ENCODE measurements at regions not wholly inside any gene's neighbourhood (a gene's known extent, or its start where the extent isn't known, plus 50 kb on each side); places are given as distances from the start of the nearest gene placed in this dataset.
A peak's percentile ranks its signal among the peaks of the same experiment; 100 is the strongest.
"Not testable (repeated sequence)": the region's sequence is repeated elsewhere in the genome, so short reads cannot be mapped to it uniquely, and the experiment has no call there.

DNA sequence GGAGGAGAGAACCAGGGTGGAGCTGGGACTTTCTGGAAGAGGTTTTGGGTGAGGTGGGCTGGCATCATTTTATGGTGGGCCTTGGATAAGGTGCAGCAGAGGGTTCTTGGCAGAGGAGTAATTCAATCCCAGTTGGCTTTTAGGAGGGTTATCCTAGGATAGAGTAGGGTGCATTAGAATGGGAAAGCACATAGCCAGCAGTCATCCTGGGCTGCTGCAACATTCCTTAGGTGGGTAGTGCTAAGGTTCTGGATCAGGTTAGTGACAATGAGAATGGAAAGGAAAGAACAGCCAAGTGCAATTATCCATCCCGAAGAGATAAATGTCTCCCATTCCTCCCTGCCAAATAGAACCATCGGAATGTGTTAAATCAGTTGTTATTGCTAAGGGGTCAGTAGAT lies 157.3 kb upstream of the SPRED2 start:
- DNase-seq, result no peak

DNA sequence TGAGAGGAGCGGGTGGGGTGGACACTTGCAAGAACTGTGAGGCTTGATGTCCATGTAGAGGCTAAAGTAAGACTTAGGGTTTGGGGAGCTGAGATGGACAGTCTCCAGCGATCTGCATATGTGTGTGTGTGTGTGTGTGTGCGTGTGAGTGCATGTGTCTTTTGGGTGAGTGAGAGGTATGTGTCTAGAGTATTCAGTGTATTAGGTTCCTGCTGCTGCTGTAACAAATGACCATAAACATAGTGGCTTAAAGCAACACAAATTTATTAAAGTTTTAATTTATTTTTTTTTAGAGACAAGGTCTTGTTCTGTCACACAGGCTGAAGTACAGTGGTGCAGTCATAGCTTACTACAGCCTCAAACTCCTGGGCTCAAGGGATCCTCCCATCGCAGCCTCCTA lies 155.4 kb upstream of the SPRED2 start:
- DNase-seq, result no peak

DNA sequence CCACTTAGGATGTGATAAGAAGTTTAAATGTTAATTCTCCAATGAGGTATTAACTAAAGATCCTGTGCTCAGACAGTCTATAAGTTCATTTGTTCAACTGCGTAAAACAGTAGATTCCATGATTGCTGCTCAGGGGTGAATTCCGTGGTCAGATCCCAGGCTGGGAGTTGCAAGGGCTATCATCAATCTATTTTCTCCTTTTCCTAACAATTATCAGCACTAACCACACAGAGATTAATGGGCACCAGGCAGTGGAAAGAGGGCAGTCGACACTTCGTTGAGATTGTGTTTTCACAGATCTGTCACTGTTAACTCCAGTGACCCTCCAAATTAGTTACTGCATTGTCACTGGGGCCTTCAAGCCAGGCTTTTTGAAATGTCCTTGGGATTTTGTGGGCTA lies 154.1 kb upstream of the SPRED2 start:
- DNase-seq, result no peak

DNA sequence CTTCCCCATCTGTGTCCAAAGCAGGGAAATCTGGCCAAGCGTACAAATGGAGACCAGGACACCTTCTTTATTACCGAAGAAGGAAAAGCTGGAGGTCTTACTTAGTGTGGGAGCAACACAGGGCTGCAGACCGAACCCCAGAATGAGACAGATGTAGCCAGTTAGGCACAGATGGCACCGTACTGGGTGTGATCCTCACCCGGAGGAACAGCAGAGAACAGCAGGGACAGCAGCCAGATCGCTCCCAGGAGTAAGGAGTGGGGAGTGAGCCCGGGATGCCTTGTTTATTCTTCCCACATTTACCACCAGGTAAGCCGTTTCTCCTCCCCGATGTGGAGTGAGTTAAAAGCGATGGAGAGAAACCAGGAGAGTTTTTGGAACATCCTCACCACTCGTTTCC lies 150.7 kb upstream of the SPRED2 start:
- DNase-seq, result no peak

DNA sequence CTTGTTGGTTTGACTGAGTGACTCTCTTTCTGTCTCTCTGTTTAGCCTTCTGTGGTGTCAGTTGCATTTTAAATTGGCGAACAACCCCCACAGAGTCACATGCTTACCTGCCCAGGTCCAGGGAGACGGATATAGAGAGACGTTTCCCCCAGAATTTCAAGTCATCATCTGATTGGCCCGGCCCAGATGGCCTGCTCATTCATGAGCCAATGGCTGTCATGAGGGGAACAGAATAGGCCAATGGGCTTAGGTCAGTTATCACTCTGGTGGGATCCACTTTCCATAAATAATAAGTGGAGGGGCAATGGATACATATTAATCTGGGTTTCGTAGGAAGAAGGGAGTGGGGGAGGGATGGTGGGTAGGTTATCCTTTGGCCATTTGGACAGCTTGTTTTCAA lies 150.0 kb upstream of the SPRED2 start:
- DNase-seq, result no peak

DNA sequence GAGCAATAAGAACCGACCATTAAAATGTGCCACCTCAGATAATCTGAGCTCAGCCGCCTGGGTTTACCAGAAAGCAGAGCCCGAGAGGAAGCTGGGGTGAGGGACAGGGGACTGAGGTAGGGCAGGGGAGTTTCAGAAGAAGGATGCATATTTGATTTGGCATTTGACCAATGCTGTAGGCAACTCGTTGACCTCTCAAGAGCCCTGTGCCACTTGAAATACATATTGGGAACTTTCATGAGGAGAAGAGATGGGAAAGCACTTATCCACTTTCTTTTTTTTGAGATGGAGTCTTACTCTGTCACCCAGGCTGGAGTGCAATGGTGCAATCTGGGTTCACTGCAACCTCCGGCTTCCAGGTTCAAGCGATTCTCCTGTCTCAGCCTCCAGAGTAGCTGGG lies 148.4 kb upstream of the SPRED2 start:
- no peak for DNase-seq

DNA sequence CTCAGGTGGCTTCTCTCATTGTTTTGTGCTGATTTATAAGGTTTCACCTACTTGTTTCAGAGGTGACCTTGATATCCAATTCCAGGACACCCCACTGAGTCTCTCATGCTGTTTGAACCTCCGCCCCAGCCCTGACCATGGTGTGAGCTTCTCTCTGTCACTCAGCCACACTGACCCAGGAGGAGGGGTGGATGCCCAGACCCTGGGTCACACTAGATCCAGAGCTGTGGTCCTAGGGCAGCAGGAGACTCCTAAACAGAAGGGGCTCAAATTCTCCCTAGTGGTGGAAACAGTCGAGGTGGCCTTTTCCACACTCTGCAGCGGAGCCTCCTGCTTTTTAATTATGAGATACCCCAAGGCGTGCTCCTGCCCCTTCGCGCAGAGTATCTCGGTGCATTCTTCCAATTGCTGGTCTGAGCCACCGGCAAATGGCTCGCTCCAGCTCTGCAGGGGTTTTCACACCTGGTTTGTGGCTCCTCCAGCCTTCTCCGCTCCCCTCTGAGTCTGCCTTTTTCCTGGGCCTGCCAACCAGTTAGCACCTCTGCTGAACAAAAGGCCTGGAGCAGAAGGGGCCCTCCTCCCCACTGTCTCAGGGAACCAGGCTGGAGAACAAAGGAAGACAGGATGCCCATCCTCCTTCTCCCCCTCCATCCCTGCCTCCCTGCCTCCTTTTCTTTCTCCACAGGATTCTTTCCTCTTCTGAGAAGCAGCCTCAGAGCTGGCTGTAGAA lies 147.3 kb upstream of the SPRED2 start:
- no peak for DNase-seq

DNA sequence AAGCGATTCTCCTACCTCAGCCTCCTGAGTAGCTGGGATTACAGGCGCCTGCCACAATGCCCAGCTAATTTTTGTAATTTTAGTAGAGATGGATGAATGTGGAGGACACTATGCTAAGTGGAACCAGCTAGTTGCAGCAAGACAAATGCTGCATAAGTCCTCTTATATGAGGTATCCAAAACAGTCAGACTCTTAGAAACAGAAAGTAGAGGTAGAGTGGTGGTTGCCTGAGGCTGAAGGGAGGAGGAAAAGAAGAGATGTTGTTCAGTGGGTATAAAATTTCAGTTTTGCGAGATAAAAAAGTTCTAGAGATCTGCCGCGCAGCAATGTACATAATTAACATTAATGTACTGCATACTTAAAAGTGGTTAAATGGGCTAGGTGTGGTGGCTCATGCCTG lies 145.3 kb upstream of the SPRED2 start:
- no peak for DNase-seq

DNA sequence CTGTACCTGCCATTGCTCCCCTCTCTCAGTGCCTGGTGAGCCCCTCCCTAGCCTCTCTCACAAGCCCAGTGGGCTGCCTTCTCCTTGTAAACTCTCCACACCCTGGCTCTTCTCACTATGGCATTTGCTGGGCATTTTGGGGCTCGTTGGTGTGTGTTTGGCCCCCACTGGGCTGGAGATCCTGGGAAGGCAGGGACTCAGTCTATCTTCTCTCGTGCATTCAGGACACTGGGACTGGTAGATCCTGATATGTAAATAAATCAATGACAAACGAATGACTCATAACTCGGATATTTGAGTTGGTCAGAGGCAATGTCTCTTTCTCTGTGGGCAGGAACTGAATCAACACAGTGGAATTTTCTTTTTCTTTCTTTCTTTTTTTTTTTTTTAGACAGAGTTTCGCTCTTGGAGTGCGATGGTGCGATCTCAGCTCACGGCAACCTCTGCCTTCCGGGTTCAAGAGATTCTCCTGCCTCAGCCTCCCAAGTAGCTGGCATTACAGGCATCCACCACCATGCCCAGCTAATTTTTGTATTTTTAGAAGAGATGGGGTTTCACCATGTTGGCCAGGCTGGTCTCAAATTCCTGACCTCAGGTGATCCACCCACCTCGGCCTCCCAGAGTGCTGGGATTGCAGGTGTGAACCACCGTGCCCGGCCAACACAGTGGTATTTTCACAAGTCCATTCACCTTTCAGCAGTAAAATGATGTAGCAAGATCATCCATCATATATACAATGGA lies 144.6 kb upstream of the SPRED2 start:
- no peak for DNase-seq

DNA sequence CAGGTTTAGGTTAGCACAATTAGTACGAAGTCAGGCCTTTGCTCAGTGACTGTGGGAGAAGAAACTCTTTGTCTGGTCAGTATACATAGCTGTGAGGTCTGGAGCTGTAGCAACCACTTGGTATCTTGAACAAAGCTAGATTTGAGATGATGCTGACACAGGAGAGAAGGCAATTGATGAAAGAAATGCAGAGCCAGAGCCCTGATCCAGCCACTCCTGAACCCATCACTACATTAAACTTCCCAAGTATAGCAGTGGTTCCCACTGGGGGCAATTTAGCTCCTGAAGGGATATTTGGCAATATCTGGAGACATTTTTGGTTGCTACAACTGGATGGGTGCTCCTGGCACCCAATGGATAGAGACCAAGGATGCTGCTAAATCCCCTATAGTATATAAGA lies 143.9 kb upstream of the SPRED2 start:
- DNase-seq, result no peak

DNA sequence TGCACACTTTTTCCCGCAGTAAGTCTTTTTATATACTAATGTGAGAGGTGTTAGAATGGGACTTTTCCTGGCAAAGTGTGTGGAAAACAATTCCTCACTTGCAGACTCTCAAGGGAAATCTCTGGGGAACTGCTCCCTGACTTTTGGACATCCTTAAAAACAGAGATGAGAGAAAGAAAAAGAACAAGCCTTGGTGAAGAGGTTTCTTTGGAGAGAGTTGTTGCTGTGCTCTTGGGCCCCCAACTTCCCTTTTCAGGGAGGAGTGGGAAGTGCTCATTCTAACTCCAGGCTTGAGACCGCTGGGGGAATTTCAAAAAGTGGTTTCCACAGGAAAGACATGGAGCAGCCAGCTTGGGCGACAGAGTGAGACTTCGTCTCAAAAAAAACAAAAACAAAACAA lies 142.6 kb upstream of the SPRED2 start:
- no peak for DNase-seq

DNA sequence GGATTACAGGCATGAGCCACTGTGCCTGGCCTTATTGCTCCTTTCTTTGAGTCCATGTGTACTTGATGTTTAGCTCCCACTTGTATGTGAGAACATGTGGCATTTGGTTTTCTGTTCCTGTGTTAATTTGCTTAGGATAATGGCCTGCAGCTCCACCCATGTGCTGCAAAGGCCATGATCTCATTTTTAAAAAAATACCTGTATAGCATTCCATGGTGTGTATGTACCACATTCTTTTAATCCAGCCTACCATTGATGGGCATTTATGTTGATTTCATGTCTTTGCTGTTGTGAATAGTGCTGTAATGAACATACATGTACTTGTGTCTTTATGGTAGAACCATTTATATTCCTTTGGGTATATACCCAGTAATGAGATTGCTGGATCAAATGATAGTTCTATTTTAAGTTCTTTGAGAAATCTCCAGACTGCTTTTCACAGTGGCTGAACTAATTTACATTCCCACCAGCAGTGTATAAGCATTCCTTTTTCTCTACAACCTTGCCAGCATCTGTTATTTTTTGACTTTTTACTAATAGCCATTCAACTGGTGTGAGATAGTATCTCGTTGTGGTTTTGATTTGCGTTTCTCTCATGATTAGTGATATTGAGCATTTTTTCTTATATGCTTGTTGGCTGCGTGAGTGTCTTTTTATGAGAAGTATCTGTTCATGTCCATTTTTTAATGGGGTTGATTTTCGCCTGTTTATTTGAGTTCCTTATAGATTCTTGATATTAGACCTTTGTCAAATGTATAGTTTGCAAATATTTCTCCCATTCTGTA lies 136.4 kb upstream of the SPRED2 start:
- not testable (repeated sequence) for DNase-seq

DNA sequence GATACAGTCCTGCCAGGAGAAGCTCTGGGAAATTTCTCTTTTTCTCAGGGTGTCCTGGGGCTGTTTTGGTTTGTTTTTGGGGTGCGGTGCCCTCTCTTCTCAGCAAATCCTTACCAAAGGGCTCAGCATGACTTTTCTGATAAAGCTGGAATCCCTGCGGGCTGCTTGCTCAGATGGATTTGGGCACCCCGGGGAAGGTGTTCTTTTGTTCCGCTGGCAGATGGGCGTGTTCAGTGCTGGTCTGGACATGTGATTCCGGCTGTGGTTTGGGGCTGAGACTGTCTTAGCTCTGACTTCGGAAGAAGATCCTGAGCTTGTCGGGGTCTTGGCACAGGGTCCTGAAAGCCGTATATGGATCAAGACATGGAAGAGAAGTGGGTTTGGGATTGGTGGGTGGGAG lies 134.2 kb upstream of the SPRED2 start:
- no peak for DNase-seq

DNA sequence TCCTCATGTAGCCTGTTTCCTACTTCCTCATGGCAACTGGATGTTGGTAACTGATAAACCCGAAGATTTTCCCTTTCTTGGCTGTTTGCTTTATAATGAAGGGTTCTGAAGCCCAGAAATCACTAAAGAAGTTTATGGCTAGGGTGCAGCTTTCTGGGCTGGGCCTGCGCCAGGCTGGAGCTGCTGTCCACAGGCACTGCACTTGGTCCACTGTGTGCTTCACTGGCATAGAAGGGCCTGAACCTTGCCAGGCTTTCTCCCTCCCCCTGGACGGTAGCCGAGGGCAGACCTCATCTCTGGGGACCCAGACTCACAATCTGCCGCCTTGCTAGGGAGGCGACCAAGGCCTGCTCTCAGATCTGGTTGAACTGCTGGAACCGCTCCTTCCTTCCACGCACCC lies 133.3 kb upstream of the SPRED2 start:
- DNase-seq, result no peak

DNA sequence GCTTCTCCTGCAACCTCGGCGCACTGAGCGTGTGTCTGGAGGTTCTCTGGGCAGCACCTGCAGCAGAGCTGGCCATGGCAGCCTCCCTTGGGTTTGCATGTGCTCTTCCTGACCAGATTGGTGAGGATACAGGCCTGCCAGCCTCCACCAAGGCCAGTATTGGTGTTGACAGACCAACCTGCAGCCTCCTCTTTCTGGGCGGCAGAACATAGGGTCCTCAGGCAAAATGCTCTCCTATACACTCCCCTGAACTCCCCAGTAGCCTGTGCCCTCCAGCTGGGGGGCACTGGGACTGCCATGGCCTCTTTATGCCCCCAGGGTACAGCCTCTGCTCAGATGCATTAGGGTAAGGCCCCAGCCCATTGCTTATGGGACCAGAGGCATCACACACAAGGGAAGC lies 131.9 kb upstream of the SPRED2 start:
- DNase-seq, result no peak

DNA sequence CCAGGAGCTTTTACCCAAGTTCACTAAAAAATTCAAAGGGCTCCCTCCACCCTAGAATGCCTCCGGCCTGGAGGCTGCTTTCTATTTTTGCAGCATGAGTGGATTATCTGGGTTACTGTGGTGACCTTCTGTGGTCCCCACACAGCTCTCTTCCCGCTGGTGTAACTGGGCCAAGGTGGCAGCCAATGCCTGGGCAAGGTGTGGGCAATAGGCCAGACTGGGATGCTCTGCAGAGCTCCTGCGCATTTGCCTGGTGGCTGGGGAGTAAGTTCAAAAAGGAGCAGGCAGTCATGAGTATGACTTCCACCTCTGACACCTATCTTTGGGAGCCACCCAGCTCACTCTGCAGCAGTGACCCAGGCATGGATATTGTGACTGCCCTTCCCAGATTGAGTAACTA lies 130.5 kb upstream of the SPRED2 start:
- no peak for DNase-seq

DNA sequence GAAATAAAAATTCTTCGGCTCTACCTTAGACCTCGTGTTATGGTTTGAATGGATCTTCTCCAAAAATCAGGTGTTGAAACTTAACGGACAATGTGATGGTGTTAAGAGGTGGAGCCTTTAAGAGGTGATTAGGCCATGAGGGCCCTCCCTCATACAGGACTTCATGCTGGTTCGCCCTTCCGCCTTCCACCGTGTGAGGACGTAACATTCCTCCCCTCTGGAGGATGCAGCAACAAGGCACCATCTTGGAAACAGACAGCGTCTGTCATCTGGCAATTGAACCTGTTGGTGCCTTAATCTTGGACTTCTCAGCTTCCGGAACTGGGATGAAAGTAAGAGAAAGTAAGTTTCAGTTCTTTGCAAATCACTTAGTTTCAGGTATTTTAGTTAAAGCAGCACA lies 126.3 kb upstream of the SPRED2 start:
- no peak for DNase-seq

DNA sequence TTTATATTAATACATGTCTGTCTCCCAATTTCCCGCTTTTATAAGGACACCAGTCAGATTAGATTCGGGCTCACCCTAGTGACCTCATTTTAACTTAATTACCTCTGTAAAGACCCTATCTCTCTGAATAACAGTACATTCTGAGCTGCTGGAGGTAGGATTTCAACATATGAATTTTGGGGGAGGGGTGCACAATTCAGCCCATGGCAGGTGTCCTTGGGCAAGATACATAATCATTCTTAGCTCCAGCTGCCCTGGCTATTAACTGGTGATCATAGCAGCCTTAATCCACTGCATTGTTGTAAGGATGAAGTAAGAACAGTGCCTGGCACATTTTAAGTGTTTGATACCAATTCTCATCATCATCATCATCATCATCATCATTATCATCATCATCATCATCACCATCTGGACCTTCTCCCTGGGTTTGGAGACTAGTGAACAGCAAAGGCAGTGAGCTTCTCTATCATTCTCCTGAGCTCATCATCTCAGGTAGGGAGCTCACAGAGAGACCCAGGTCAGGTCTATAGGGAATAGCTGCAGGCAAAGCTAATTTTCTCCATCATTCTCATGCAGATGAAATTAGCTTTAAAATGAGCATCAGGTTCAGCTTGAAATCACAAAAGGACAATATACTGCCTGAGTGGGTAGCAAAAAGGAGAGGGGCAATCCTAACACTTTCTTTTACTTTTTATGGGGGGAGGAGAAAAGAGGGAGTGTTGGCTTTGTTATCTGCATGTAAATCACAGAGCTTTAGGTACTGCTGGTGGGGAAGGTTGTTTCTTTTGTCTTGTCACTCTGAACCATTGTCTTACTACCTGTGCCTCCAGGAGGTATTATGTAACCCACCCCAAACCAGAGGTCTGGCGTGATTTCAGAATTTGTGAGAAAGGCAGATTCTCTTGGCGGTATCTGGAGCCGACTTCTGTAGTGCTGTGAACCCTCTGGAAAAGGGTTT lies 125.5 kb upstream of the SPRED2 start:
- no peak for DNase-seq

DNA sequence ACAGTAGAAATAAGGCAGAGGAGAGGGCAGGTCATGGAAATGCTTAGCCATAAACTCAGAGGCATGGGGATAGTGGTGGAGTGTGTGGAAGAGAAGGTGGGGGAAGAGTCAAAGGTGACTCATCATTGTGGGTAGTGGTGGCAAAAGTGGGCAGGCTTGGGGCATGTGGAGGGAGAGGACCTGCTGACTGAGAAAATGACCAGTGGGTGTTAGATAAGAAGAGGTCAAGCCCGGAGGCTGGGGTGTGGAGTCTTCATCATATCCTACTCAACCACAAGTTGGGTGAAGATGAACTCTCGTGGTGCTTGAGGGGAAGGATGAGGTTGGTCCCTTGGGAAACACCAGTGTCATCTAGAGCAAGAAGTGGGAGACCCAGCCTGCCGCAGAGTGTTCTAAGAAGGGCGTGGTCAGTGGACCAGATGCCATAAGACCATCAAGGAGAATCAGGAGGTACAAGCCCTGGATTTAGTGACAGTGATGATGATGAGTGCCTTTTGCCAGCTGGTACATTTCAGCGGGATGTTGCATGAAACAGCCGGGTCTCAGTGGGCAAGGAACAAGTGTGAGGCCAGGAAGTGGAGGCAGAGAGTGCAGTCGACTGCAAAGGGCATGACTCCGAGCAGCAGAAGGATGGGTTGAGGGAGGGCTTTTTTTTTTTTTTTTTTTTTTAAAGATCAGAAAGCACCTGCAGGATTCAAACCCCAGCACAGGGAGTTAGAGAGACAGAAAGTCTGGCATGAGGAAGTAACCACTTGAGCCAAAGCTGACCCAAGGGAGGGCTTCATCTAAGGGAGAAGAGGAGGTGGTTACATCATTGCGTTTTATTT lies 122.6 kb upstream of the SPRED2 start:
- DNase-seq, result no peak

DNA sequence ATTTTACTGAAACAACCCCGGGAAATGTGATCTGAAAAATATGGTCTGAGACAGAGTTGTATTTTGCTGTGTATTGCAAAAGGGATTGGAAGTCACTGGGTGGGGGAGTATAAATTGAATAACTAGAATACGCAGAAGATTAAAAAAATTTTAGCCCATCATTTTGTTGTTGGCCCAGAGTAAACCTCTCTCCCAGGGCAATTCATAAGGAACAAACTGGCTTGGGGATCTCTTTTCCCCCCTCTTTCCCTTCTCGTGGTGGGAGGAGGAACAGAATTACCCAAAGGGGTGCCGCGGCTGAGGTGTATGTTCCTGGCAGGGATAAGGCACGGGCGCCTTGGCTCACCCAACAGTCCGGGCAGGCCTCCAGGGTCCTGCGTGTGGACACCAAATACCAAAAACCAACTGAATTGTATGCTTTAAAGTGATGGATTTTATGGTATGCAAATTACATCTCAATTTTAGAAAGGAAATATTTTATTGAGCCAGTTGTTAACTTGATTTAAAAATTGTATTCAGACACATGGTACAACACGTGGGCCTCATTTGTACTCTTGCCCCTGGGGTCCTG lies 121.2 kb upstream of the SPRED2 start:
- DNase-seq, result peak; percentile 51

DNA sequence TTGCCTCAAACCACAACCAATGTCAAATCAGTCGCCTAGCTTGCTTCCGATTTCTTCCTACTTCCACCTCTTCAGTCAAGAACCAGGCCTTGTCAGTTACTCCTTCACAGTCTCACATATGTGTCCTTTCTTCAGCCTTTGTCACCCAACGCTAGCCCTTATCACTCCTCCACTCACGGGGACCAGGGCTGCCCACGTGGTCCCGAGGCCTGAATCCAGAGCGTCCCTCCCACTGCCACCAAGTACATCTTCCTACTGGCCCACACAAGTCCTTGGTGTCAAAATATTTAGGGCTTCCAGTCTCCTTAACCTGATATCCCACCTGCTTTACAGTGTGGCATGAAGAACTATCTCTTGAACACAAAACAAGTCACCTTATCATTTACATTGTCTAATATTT lies 119.1 kb upstream of the SPRED2 start:
- DNase-seq, result no peak

DNA sequence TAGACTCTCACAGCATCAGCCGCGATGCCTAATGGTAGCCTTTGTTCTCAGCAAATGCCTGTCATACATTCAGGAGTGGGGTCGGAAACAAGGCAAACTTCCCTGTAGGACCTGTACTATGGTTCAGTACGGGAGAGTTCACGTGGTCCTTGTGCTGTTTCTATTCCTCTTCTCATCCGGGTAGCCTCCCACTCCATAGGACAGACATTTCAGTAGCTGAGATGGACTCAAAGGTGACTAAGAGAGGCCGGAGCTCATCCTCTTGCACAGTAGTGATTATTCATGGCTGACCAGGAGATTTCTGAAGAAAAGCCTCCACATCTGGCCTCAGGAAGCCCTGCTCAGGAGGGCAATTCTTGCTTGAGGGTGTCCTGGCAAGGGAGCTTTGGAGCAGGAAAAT lies 117.8 kb upstream of the SPRED2 start:
- no peak for DNase-seq

Measured in femur (tissue), 1 donor.